Fibroblast of mammary gland (primary cell): ENCODE measurements at regions not wholly inside any gene's neighbourhood (a gene's known extent, or its start where the extent isn't known, plus 50 kb on each side); places are given as distances from the start of the nearest gene placed in this dataset.

Experiments used
- DNase-seq: peaks from one replicate; pipeline ENCODE4 v3.0.0-alpha.2; 2010; ENCODE audit warnings: low read depth
- H3K4me3 ChIP-seq: 2 replicates; pipeline ENCODE4 v1.5.1; 2011; ENCODE audit warnings: low read depth, mild to moderate bottlenecking, low read length, moderate library complexity; ENCODE audit not compliant: control insufficient read depth
- CTCF ChIP-seq: conservative IDR thresholded peaks from 2 replicates; pipeline ENCODE4 v1.5.1; 2011; ENCODE audit warnings: low read depth, low read length, inconsistent platforms; ENCODE audit not compliant: control insufficient read depth, insufficient read depth

- no peak overlapping the region for H3K4me3 ChIP-seq
- DNase-seq = no peak
- TF ChIP-seq CTCF = no peak
These were observed 175.0 kb upstream of the SGO1 start for GRCh38 chr3:20361000-20361399.

- H3K4me3 ChIP-seq = no peak overlapping the region
- DNase-seq = no peak
- no peak for TF ChIP-seq CTCF
These were observed 167.3 kb upstream of the SGO1 start for GRCh38 chr3:20353286-20353685.

- DNase-seq = peak; percentile 10
- no peak overlapping the region for H3K4me3 ChIP-seq
- TF ChIP-seq CTCF = no peak
These were observed 166.7 kb upstream of the SGO1 start for GRCh38 chr3:20352546-20353179.

- TF ChIP-seq CTCF = no peak
- no peak overlapping the region for H3K4me3 ChIP-seq
- DNase-seq = peak; percentile 8
These were observed 164.4 kb upstream of the SGO1 start for GRCh38 chr3:20350449-20350848.

GRCh38 chr3:20346916-20347315 is 160.9 kb upstream of the SGO1 start:
- TF ChIP-seq CTCF = no peak
- no peak for DNase-seq
- H3K4me3 ChIP-seq = no peak overlapping the region

- no peak for DNase-seq
- TF ChIP-seq CTCF = no peak
- no peak overlapping the region for H3K4me3 ChIP-seq
These were observed 160.4 kb upstream of the SGO1 start for GRCh38 chr3:20346369-20346768.
